ENCODE measurements at regions not wholly inside any gene's neighbourhood (a gene's known extent, or its start where the extent isn't known, plus 50 kb on each side); places are given as distances from the start of the nearest gene placed in this dataset.
A peak's percentile ranks its signal among the peaks of the same experiment; 100 is the strongest.
"Not testable (repeated sequence)": the region's sequence is repeated elsewhere in the genome, so short reads cannot be mapped to it uniquely, and the experiment has no call there.

DNA sequence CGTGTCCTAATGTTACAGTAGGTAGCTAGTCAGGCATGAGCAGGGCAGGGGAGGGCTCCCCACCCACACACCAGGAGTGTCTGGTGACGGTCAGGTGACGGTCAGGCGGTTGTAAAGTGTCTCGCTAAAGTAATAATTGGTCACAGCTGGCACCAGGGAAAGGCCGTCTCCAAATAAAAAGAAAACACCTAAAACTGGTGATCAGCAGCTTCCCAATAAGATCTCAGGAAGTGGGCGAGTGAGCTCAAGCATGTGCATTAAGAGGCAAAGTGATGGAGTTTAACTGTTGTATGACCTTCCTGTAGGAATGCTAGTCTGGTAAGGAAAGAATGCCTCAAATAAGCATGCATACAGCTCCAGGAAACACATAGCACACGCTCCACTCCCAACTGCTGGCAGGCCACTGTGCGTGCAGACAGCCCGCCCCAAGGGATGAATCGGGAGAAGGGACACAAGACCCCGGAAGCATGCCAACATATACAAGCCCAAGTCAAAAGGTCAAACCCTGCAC, 177.1 kb downstream of the RNF144A start:
- no peak for DNase-seq

DNA sequence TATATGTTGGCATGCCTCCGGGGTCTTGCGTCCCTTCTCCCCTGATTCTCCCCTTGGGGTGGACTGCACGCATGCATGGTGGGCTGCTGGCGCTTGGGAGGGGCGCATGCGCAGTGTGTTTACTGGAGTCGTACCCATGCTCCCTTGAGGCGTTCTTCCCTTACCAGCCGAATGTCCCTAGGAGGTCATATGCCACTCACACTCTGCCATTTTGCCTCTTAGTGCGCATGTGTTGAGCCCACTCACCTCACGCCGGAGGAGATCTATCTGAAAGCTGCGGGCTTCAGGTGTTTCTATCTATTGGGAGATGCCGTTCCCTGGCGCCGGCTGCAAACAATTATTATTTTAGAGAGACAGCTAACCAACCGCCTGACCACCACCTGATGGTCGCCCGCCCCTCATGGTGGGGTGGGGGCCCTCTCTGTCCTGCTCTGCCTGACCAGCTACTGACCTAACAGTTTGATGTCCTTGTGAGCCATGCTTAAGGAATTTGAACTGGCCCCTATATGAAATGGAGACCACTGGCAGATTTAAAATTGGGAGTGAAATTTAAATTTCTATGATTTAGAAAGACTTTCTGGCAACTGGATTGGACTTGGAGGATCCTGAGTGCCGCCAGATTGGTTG, 179.6 kb downstream of the RNF144A start:
- no peak for DNase-seq

DNA sequence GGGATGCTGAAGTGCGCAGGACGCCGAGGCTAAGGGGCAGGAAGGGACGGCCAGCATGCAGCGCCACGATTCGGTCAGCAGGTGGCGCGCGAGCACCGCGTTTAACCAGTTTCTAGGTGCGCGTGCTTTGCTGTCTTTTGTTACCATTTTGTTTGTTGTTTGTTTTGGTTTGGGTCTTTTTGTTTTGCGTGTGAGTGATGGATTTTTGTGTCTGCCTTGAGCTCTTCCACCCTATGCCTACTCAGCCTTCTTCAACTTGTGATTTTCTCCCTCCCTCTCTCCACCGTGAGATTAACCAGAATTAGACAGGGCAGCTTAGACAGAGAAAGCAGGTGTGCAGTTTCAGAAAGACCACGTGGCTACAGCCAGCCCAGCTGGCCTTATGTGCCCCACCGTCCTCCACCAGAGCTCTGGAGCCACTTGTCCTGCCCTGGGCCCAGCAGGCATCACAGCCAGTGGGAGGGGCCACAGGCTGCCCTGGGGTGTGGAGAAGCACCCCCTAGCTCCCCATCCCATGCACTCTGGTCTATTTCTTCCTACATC, 180.2 kb downstream of the RNF144A start:
- DNase-seq: peak; percentile 75

GRCh38 chr2:7098816-7099215, 181.6 kb downstream of the RNF144A start:
- DNase-seq: no peak

DNA sequence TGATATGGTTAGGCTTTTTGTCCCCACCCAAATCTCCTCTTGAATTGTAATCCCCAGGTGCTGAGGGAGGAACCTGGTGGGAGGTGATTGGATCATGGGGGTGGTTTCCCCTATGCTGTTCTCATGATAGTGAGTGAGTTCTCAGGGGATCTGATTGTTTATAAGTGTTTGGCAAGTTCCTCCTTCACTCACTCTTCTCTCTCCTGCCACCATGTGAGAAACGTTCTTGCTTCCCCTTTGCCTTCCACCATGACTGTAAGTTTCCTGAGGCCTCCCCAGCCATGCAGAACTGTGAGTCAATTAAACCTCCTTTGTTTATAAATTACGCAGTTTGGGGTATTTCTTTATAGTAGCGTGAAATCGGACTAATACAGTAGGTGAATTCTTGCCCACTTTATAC, 182.5 kb downstream of the RNF144A start:
- DNase-seq: not testable (repeated sequence)

DNA sequence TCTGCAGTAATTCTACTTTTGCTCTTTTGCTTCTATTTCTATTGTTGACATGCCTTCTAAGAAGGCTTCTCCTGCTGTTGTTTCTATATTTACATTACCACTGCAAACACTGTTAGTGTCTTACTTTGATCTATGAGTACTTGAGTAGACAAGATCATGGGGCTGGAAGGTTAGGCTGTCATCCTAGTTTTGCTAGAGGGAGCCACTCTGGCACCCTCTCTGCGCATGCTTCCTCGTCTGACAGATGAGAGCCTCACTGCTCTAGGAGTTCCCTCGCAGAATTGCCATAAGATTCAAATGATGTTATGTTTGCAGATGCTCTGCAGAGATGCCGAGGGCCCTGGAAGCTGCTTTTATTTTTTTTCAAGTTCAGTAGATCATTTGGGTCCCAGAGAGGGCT, 185.6 kb downstream of the RNF144A start:
- no peak for DNase-seq

DNA sequence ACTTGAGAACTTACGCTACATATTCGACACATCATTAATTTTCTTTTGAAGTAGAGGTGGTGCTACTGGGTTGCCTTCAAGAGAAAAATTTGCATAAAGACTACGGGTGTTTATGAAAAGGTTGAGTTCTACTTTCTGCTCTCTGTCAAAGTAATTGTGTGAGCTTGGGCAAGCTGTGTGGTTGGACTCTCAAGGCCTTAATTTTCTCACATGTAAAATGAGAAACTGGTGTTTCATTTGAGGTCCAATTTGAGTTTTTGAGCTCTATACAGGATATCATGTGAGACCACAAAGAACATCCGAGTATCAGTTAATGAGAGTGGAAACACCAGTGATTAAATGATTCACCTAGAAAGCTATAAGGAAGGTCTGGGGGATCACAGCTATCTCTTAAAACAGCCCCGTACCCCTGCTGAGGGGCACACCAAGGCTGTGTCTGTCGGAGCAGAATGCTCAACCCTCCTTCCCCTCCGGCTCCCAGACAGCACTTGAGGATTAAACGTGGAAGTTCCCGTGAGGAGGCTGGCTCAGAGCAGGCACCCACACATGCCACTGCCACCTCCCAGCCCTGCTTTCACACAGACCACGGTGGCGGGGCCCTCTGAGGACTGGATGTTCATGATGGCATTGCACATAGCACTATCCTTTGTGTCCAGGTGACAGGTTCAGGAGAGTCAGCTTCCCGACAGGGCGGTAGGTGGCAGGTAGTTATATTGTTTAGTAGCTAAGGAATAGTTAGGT, 191.8 kb downstream of the RNF144A start:
- DNase-seq: no peak

GRCh38 chr2:7109533-7109885, 192.3 kb downstream of the RNF144A start:
- no peak for DNase-seq

GRCh38 chr2:7111626-7112025, 194.4 kb downstream of the RNF144A start:
- no peak for DNase-seq

- no peak for DNase-seq
Observed at GRCh38 chr2:7115364-7115763, 198.2 kb downstream of the RNF144A start.

- no peak for DNase-seq
Observed at GRCh38 chr2:7115906-7116305, 198.7 kb downstream of the RNF144A start.

DNA sequence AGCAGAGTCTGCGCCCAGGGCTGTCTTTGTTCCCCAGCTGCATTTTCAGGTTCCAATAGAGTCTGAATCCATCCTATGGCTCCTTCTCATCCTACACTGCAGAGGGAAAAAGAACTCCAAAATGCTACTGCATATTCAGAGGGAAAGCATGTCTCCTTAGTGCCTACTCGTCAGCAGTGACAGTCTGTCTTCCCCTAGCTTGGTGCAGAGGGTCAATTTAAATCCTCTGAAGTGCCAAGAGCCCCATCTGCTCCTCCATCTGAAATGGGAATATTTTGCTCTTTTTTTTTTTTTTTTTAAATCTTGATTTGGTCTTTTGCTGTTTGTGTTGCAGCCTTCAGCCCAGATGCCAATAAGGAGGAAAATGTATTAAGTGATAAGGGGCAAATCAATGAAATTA, 199.3 kb downstream of the RNF144A start:
- DNase-seq: no peak

DNA sequence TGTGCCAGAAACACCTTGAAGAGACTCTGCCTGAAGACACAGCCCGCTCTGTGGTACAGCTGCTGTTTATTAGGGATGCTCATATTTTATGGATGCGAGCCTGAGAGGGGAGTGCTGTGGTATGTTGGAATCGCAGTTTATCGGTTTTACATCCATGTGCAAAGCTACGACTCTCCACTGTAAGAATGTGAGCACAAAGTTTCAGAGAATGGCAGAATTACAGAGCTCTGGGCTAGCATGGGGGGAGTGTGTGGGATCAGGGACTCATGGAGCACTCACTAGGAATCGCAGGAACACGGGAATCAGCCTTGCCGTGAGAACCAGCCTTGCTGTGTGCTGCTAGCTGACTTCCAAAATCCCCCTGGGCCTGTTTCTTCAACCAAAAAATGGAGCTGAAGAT, 199.9 kb downstream of the RNF144A start:
- no peak for DNase-seq

DNA sequence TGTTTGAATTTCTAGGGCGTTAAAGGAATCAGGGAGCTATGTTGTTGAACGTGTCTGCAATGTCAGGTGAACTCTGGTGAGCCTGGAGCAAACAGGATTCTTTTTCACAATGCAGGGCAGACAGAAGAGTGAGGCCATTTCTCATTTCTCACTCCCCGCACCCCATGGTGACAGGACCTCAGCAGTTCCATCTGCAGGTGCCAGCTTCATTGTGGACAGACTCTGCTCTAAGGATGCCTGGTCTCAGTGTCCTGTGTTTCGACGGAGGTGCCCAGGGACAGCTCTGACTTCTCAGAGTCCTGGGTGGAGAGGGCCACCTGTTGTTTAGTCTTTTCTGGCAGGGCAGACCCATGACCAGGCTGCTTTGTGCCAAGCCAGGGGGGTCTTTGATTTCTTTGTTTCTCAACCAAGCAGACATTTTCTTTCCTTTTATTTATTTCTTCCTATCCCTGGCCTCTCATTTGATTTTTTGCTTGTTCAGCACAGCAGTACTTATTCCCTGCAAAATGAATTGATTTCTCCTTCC, 201.5 kb downstream of the RNF144A start:
- DNase-seq: no peak

DNA sequence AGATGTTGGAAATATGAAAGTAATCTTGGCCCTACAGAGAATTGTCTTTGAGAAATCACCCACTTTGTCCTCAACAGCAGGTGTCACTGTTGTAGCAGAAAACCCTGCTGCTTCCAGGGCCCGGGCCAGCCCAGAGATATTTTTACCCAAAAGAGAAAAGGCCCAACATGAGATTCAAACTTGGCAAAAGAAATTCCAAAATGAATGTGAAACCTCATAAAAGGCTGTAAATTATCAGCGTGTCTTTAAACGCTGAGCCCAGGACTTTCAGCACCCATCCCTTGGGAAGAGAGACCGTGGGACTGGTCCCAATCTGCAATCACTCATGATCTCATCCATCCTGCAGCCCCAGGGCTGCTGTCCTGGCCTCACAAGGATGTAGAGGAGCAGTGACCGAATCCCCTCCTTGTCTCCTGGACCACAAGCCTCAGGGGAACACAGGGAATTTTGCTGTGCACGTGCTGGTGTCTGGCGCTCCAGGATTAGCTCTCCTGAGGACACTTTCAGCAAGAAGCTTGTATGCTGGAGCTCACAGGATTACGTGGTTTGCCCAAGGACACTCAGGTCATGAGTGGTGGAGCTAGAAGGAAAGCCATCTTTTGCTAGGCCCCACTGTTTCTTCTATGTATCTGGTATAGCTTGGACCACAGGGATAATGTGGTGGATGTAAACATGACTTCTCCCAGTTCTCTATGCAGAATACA, 202.1 kb downstream of the RNF144A start:
- DNase-seq: peak; percentile 71

DNA sequence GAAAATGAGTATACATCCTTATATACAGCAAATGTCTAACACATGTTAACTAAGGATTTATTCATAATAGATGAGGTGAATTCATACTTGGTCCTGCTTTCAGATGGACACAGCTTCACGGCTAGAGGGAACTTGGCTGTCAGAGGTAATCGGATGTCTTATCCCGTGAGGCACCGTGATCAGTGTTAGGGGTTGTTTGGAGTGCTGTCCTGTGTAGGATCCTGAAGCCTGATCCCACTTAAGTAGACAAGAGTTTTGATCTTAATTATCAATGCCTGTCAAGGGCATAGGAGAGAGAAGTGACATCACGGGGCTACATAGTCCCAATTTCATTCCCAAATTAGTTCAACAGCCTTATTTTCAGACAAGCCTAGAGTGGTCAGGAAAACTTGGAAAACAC, 204.6 kb downstream of the RNF144A start:
- DNase-seq: no peak

- DNase-seq: no peak
Observed at GRCh38 chr2:7127156-7127555, 209.9 kb downstream of the RNF144A start.

DNA sequence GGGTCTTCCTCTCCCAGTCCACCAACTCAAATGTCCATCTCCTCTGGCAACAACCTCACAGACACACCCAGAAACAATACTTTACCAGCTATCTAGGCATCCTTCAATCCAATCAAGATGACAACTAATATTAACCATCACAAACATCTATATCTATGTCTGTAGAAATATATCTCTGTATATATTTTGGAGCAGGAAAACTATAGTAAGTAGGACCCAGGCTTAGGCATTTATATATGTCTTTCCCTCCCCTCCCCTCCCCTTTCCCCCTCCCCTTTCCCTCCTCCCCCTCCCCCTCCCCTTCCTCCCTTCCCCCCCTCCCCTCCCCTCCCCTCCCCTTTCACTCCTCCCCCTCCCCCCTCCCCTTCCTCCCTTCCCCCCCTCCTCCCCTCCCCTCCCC, 210.5 kb downstream of the RNF144A start:
- no peak for DNase-seq

DNA sequence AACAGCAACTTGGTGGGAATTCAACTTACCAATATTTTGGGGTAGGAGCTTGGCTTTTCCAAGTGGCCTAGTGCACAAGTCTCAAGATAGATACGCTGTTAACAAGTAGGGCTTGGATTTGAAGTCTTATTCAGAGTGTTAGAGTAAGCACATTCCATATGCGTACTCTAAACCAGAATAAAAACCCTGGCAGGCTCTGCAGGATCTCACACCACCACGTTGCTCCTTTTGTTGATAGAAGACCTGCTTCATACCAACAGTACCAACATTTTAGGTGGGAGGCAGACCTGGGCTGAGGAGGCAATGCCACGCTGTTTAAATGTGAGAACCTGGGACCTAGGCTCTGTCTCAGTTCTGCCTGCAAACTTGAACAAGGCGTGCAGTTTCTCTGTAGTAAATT, 214.0 kb downstream of the RNF144A start:
- no peak for DNase-seq

DNA sequence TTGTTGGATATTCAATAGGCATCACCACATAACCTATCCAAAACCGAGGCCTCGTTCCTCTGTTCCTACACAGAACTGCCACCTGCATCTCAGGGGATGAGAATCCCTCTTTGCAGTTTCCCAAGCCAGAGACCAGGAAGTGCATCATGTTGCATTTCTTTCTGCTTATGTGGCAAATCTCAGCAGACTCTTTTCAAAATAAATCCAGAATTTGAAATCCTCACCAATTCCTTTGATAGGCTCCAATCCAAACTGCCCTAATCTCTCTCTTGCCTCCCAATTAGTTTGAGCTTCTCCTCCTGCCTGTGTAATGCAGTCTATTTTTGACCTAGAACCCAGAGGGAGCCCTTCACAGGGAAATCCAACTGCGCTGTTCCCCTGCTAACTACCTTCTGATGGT, 215.5 kb downstream of the RNF144A start:
- DNase-seq: no peak

DNA sequence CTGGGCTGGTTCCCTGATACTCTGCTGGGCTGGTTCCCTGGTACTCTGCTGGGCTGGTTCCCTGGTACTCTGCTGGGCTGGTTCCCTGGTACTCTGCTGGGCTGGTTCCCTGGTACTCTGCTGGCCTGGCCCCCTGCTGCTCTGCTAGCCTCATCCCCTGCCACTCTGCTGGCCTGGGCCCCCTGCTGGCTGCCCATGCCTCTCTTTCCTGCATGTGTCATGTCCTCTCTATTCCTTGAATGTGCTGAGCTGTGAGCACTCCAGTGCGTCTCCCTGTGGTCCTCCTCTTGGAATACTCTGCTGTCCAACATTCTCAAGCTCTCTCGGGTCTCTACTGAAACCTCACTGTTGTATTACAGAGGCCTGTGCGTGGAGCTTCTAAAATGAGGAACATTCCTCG, 216.3 kb downstream of the RNF144A start:
- no peak for DNase-seq

- no peak for DNase-seq
Observed at GRCh38 chr2:7140306-7140705, 223.1 kb downstream of the RNF144A start.

GRCh38 chr2:7145707-7146106, 228.5 kb downstream of the RNF144A start:
- DNase-seq: no peak
